ENCODE measurements at regions not wholly inside any gene's neighbourhood (a gene's known extent, or its start where the extent isn't known, plus 50 kb on each side); places are given as distances from the start of the nearest gene placed in this dataset.

- TF ChIP-seq EZH2phosphoT487 (IDR thresholded peaks at IDR 0.05; ENCODE audit: low read depth), result no peak
- TF ChIP-seq, protein P1, sequence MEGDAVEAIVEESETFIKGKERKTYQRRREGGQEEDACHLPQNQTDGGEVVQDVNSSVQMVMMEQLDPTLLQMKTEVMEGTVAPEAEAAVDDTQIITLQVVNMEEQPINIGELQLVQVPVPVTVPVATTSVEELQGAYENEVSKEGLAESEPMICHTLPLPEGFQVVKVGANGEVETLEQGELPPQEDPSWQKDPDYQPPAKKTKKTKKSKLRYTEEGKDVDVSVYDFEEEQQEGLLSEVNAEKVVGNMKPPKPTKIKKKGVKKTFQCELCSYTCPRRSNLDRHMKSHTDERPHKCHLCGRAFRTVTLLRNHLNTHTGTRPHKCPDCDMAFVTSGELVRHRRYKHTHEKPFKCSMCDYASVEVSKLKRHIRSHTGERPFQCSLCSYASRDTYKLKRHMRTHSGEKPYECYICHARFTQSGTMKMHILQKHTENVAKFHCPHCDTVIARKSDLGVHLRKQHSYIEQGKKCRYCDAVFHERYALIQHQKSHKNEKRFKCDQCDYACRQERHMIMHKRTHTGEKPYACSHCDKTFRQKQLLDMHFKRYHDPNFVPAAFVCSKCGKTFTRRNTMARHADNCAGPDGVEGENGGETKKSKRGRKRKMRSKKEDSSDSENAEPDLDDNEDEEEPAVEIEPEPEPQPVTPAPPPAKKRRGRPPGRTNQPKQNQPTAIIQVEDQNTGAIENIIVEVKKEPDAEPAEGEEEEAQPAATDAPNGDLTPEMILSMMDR (IDR thresholded peaks at IDR 0.05; ENCODE audit: low read depth, low read length), result no peak
- no peak overlapping the region for H3K27ac ChIP-seq (ENCODE audit: low read length)
- H2AFZ ChIP-seq (ENCODE audit: low read depth, low read length), result no peak overlapping the region
- no peaks in the 10 kb centered on the region for H3K79me2 ChIP-seq (ENCODE audit: low read length)
- no peaks in the 10 kb centered on the region for H3K27me3 ChIP-seq (ENCODE audit: low read depth, low read length)
- H3K4me1 ChIP-seq (ENCODE audit: low read length), result no peaks in the 10 kb centered on the region
- no peak overlapping the region for H3K4me3 ChIP-seq (ENCODE audit: low read length)
- H3K9me3 ChIP-seq (ENCODE audit: insufficient read depth, low read length), result no peaks in the 10 kb centered on the region
- H3K4me2 ChIP-seq (ENCODE audit: low read length), result no peak overlapping the region
- H4K20me1 ChIP-seq (ENCODE audit: insufficient read depth, low read length), result no peaks in the 10 kb centered on the region
- H3K36me3 ChIP-seq (replicated peaks; ENCODE audit: low read depth, low read length), result no peaks in the 10 kb centered on the region
- no peak overlapping the region for H3K9ac ChIP-seq (ENCODE audit: low read length)
Measured at GRCh38 chr10:129030603-129030895, 436.5 kb upstream of the MGMT start.

- Histone ChIP-seq H3K4me2 (ENCODE audit: low read length) (no peak overlapping the region), H3K4me1 (ENCODE audit: low read length) (no peaks in the 10 kb centered on the region), H3K36me3 (replicated peaks; ENCODE audit: low read depth, low read length) (no peaks in the 10 kb centered on the region), H3K27ac (ENCODE audit: low read length) (no peak overlapping the region), H3K27me3 (ENCODE audit: low read depth, low read length) (no peaks in the 10 kb centered on the region), H3K4me3 (ENCODE audit: low read length) (no peak overlapping the region), H3K79me2 (ENCODE audit: low read length) (no peaks in the 10 kb centered on the region), H2AFZ (ENCODE audit: low read depth, low read length) (no peak overlapping the region), H4K20me1 (ENCODE audit: insufficient read depth, low read length) (no peaks in the 10 kb centered on the region), H3K9ac (ENCODE audit: low read length) (no peak overlapping the region), H3K9me3 (ENCODE audit: insufficient read depth, low read length) (no peaks in the 10 kb centered on the region)
- no peak for TF ChIP-seq EZH2phosphoT487 (IDR thresholded peaks at IDR 0.05; ENCODE audit: low read depth)
- TF ChIP-seq, protein P1 (IDR thresholded peaks at IDR 0.05; ENCODE audit: low read depth, low read length), result peak; percentile 52
Measured at GRCh38 chr10:129030996-129031843, 435.8 kb upstream of the MGMT start.

DNA sequence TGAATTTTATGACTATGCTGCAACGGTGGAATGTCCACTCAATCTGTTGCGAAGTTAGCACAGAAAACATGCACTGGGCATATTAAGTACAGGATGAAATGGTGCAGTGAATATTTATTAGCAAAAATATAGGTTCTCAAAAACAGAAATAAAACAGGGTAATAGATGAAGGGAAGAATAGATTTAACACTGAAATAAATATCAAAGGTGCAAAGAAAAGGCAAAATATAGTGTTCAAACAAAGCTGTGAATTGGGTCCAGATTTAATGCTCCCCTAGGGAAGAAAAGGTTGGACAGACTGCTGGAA, 435.2 kb upstream of the MGMT start:
- H3K4me3 ChIP-seq (ENCODE audit: low read length), result no peak overlapping the region
- no peak overlapping the region for H3K4me2 ChIP-seq (ENCODE audit: low read length)
- H4K20me1 ChIP-seq (ENCODE audit: insufficient read depth, low read length), result no peaks in the 10 kb centered on the region
- no peaks in the 10 kb centered on the region for H3K4me1 ChIP-seq (ENCODE audit: low read length)
- no peaks in the 10 kb centered on the region for H3K9me3 ChIP-seq (ENCODE audit: insufficient read depth, low read length)
- no peak overlapping the region for H2AFZ ChIP-seq (ENCODE audit: low read depth, low read length)
- no peaks in the 10 kb centered on the region for H3K27me3 ChIP-seq (ENCODE audit: low read depth, low read length)
- H3K36me3 ChIP-seq (replicated peaks; ENCODE audit: low read depth, low read length), result no peaks in the 10 kb centered on the region
- TF ChIP-seq, protein P1 (IDR thresholded peaks at IDR 0.05; ENCODE audit: low read depth, low read length), result no peak
- no peak for TF ChIP-seq EZH2phosphoT487 (IDR thresholded peaks at IDR 0.05; ENCODE audit: low read depth)
- no peaks in the 10 kb centered on the region for H3K79me2 ChIP-seq (ENCODE audit: low read length)
- H3K9ac ChIP-seq (ENCODE audit: low read length), result no peak overlapping the region
- no peak overlapping the region for H3K27ac ChIP-seq (ENCODE audit: low read length)

DNA sequence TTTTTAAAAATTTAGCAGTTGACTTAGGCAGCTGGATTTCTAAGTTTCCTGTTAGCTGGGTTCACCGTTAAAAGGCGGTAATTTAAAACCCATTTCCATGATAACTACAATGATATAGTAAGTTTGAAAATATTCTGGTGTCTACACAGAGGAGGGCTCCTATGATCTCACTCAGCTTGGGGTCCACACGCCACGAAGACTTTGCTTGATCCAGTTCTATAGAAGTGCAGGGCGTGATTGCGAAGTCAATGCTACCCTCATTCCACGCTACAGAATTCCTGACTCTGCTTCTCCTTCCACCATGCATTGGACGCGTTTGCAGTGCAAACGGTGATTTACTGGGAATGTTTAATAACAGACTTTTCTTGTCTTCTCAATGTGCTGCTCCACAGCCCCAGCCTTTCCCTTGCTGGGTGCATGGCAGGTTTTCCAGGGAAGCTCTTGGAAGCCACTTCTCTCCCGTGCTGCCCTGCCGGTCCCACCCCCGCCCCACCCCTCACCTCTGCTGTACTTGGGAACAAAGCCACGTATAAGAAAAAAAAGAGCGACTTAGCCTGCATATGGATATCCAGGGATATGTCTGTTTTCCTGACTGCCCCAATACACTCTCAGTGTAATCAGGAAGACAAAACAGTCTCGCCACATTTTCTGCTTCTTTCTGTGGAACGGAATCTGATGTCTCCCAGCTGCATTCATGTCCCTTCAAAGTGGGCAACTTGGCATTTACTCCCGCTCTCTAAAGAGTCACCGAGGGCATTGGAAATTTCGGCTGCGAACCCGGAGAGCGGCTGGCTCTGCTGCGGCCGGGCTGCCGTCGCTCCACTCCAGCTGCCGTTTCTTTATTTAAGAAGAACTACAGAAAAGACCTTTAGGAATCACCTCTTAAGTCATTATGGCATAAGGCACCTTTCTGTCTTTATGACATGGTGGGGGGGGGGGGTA, 434.4 kb upstream of the MGMT start:
- TF ChIP-seq EZH2phosphoT487 (IDR thresholded peaks at IDR 0.05; ENCODE audit: low read depth), result no peak
- TF ChIP-seq, protein P1 (IDR thresholded peaks at IDR 0.05; ENCODE audit: low read depth, low read length), result no peak
- Histone ChIP-seq H2AFZ (ENCODE audit: low read depth, low read length) (no peak overlapping the region), H3K27ac (ENCODE audit: low read length) (no peak overlapping the region), H3K4me2 (ENCODE audit: low read length) (no peak overlapping the region), H3K79me2 (ENCODE audit: low read length) (no peaks in the 10 kb centered on the region), H3K4me1 (ENCODE audit: low read length) (no peaks in the 10 kb centered on the region), H3K36me3 (replicated peaks; ENCODE audit: low read depth, low read length) (no peaks in the 10 kb centered on the region), H4K20me1 (ENCODE audit: insufficient read depth, low read length) (no peaks in the 10 kb centered on the region), H3K9me3 (ENCODE audit: insufficient read depth, low read length) (no peaks in the 10 kb centered on the region), H3K9ac (ENCODE audit: low read length) (no peak overlapping the region), H3K4me3 (ENCODE audit: low read length) (no peak overlapping the region), H3K27me3 (ENCODE audit: low read depth, low read length) (no peaks in the 10 kb centered on the region)

Data from OCI-LY3 (cell line).